Cortex of kidney (tissue), 1 donor: ENCODE measurements at regions not wholly inside any gene's neighbourhood (a gene's known extent, or its start where the extent isn't known, plus 50 kb on each side); places are given as distances from the start of the nearest gene placed in this dataset.
"Not testable (repeated sequence)": the region's sequence is repeated elsewhere in the genome, so short reads cannot be mapped to it uniquely, and the experiment has no call there.

Experiments
- DNase-seq: peaks from one replicate; lab custom pipeline; 2025; lab: John Stamatoyannopoulos, UW

GRCh38 chr6:27826612-27826985 is 85.6 kb downstream of the OR2B2 start:
- DNase-seq: not testable (repeated sequence)

GRCh38 chr6:27825848-27826611 is 86.2 kb downstream of the OR2B2 start:
- not testable (repeated sequence) for DNase-seq

- no peak for DNase-seq
Measured at GRCh38 chr6:27825025-27825793, 87.0 kb downstream of the OR2B2 start.

DNA sequence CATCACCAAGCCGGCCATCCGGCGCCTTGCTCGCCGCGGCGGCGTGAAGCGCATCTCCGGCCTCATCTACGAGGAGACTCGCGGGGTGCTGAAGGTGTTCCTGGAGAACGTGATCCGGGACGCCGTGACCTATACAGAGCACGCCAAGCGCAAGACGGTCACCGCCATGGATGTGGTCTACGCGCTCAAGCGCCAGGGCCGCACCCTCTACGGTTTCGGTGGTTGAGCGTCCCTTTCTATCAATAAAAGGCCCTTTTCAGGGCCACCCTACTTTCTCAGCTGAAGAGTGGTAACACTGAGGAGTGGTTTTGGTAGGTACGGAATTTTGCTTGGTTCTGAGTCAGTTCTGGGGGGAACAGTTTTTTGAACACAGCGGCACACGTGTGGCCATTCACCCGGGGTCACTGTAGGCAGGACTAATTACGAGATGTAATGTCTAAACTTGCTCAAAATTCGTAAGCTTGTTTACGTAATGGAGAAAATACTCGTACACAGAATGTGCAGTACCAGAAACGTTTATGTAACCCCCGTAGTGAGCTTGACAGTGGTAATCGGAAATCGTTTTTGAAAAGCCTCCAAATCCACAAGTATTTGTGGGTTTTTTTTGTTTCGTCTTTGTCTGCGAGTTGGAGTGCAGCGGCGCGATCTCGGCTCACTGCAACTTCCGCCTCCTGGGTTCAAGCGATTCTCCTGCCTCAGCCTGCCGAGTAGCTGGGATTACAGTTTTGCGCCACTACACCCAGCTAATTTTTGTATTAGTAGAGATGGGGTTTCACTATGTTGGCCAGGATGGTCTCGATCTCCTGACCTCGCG is 87.8 kb downstream of the OR2B2 start:
- not testable (repeated sequence) for DNase-seq

DNA sequence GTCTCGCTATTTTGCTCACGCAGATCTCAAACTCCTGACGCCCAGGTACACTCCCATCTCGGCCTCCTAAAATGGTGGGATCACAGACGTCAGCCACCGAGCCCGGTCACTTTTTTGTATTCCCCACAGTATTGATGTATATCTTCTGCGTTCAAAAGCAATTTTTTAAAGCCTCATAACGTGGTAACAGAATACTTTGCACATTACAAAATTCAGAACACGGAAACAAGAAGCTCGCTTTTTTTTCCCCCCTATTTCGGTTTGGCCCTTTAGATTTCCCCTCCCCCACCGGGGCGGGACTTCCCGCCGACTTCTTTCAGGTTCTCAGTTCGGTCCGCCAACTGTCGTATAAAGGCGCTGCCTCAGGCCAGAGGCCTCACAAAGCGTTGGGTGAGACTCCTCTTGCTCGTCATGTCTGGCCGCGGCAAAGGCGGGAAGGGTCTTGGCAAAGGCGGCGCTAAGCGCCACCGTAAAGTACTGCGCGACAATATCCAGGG is 88.4 kb downstream of the OR2B2 start:
- not testable (repeated sequence) for DNase-seq

DNA sequence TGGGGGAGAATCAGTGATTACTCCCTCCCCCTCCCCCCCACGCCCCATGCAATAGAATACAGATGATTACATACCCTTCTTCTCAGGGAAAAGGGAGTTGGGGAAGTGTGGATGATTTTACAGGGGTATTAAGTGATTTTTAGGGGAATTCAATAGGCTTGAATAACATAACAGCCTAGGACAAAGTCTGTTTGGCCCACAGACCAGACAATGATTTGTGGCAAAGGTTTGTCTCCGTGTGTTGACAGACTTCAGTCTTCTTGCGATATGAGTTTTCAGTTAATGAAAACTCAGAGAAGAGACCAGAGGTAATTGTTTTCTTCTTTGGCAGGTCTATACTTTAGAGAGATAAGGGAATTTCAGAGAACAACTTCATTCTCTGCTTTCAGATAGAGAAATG is 95.3 kb downstream of the OR2B2 start:
- DNase-seq: no peak

DNA sequence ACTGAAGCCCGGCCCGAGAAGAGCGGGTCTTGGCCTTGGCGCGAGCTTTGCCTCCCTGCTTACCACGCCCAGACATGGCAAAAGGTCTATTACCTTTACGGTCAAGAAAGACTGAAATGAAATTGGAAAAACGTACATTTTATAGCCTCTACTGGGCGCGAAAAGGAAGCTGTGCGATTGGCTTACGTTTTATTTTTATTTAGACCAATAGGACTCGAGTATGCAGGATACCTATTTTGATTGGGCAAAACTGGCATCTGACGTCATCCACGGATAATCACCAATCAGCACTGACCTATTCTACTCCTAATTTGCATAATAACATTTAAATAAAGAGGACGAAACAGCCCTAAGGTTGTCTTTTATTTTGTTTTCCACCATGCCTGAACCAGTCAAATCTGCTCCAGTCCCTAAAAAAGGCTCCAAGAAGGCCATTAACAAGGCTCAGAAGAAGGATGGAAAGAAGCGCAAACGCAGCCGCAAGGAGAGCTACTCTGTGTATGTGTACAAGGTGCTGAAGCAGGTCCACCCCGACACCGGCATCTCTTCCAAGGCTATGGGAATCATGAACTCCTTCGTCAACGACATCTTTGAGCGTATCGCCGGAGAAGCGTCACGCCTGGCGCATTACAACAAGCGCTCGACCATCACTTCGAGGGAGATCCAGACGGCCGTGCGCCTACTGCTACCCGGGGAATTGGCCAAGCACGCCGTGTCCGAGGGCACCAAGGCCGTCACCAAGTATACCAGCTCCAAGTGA is 97.4 kb downstream of the OR2B2 start:
- DNase-seq: no peak

DNA sequence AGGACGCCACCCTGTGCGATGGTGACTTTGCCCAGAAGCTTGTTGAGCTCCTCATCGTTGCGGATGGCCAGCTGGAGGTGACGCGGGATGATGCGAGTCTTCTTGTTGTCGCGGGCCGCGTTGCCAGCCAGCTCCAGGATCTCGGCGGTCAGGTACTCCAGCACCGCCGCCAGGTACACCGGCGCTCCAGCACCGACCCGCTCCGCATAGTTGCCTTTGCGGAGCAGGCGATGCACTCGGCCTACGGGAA is 97.9 kb downstream of the OR2B2 start:
- not testable (repeated sequence) for DNase-seq

DNA sequence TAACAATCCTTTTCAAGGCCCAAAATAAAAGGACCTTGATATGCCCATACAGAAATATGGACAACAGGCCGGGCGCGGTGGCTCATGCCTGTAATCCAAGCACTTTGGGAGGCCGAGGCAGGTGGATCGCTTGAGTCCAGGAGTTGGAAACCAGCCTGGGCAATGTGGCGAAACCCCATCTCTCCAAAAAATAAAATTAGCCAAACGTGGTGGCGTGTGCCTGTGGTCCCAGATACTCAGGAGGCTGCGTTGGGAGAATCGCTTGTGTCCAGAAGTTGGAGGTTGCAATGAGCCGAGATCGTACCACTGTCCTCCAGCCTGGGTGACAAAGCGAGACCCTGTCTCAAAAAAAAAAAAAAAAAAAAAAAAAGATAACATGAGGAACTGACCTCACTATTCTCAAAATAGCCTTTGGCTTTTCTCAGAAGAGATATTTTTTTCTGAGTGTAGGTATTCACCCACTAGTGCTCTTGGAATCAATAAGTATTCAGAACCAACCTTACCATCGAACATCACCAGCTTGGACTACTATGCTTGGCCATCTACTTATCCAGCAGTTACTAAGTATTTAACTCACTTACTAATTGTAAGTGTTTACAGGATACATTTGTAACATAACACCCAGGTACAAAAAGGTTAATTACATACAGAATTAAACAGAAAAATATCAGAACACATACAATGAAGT is 99.2 kb downstream of the OR2B2 start:
- DNase-seq: no peak

- no peak for DNase-seq
Measured at GRCh38 chr6:27812078-27812804, 100.0 kb downstream of the OR2B2 start.

GRCh38 chr6:27811451-27811772 is 100.8 kb downstream of the OR2B2 start:
- DNase-seq: no peak

GRCh38 chr6:27810768-27811450 is 101.3 kb downstream of the OR2B2 start:
- no peak for DNase-seq

GRCh38 chr6:27809939-27810767 is 102.0 kb downstream of the OR2B2 start:
- DNase-seq: no peak

GRCh38 chr6:27809067-27809938 is 102.9 kb downstream of the OR2B2 start:
- no peak for DNase-seq

DNA sequence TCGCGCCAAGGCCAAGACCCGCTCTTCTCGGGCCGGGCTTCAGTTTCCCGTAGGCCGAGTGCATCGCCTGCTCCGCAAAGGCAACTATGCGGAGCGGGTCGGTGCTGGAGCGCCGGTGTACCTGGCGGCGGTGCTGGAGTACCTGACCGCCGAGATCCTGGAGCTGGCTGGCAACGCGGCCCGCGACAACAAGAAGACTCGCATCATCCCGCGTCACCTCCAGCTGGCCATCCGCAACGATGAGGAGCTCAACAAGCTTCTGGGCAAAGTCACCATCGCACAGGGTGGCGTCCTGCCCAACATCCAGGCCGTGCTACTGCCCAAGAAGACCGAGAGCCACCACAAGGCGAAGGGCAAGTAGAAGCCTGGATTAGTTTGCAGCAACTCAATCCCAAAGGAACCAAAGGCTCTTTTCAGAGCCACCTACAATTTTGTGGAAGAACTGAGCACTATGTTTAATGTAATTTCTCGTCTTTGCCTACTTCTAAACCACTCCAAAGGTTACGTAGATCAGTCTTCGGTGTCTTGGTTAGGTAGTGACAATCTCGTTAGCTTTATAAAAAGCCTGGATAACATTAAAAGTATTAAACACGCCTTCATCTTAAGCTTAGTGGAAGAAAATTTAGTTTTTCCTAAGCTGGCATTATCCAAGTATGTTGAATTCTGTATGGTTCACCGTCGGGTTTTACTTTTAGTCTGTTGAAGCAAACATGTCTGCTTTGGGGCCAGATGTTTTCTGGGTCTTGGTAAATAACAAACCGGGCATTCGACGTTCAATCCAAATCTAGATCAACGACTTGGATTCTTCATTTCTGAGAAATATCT is 103.7 kb downstream of the OR2B2 start:
- DNase-seq: not testable (repeated sequence)

GRCh38 chr6:27807441-27808241 is 104.6 kb downstream of the OR2B2 start:
- not testable (repeated sequence) for DNase-seq
